Ovary (tissue), 7 donors: ENCODE measurements at regions not wholly inside any gene's neighbourhood (a gene's known extent, or its start where the extent isn't known, plus 50 kb on each side); places are given as distances from the start of the nearest gene placed in this dataset.

Experiments
- DNase-seq, 5 donors: peaks; one replicate each; pipeline ENCODE4 v3.0.0-alpha.2; 2019 to 2020
- H3K27ac ChIP-seq, 2 donors: fragments of 200-600 bp; one replicate each; pipeline versions ENCODE4 v1.5.1 to v1.8.0; 2019 to 2022
- H3K27me3 ChIP-seq: fragments of 200-600 bp; one replicate; pipeline ENCODE4 v1.8.0; 2022
- H3K36me3 ChIP-seq: fragments of 200-600 bp; sonication (generic); one replicate; pipeline ENCODE4 v1.5.1; 2019
- H3K4me1 ChIP-seq: one replicate; pipeline ENCODE4 v1.8.1; 2013; ENCODE audit warnings: mild to moderate bottlenecking, moderate library complexity; ENCODE audit not compliant: insufficient read depth
- H3K4me3 ChIP-seq: fragments of 200-600 bp; sonication (generic); one replicate; pipeline ENCODE4 v1.5.1; 2017
- H3K9me3 ChIP-seq, 2 donors: fragments of 200-600 bp in 1 of 2; sonication (generic) in 1 of 2; one replicate each; pipeline versions ENCODE4 v1.5.1 to v1.8.1; 2013 to 2019; ENCODE audit warnings: mild to moderate bottlenecking in 1 of 2, moderate library complexity in 1 of 2
- EP300 ChIP-seq: sonication (generic); formaldehyde crosslinking; IDR thresholded peaks from one replicate; pipeline ENCODE4 v1.6.1; 2017; ENCODE audit warnings: antibody characterized with exemption
- POLR2A ChIP-seq: fragments of 450-650 bp; IDR thresholded peaks from one replicate; pipeline ENCODE4 v1.6.1; 2017; ENCODE audit warnings: antibody characterized with exemption, mild to moderate bottlenecking, moderate library complexity
- WGBS, 3 donors: extraction: QIAGEN DNeasy Blood & Tissue Kit in 1 of 3; methylation state at CpG; one replicate each; pipeline versions ENCODE4 v1.1.5 to v1.1.7; 2013 to 2017; 5-methylcytosine and 5-hydroxymethylcytosine counted together
- intact Hi-C, 4 donors: fragments of 100-400 bp; cut with DNase I; formaldehyde crosslinking; loops; one replicate each; pipeline versions ENCODE4 v1.11.0 to v1.15.1; 2022 to 2023
- TF ChIP-seq, protein P1 (sequence below), 3 donors: fragments of 450-650 bp in 2 of 3; fragments of 200-600 bp in 1 of 3; IDR thresholded peaks; one replicate each; pipeline versions ENCODE4 v1.5.1 to v1.8.0; 2016 to 2022; ENCODE audit warnings: antibody characterized with exemption in 3 of 3, mild to moderate bottlenecking in 1 of 3
- donor health status: DM: no; HTN: no; CAD: no; lungs with moderate emphysema.
- donor health status: DM: no; HTN: no; CAD: no.
- donor health status: Bipolar disorder and iron deficiency.
- donor health status: DM: no; HTN: no; CAD: no.
- donor health status: DM: yes; HTN: yes; CAD: no.

GRCh38 chr5:110194191-110194590 is 504.5 kb downstream of the MAN2A1 start:
- no peak for DNase-seq
- Histone ChIP-seq H3K9me3 (no peaks in the 10 kb centered on the region), H3K36me3 (no peaks in the 10 kb centered on the region), H3K4me3 (no peak overlapping the region), H3K27ac (no peak overlapping the region), H3K27me3 (no peaks in the 10 kb centered on the region), H3K4me1 (no peaks in the 10 kb centered on the region)
- TF ChIP-seq, protein P1, sequence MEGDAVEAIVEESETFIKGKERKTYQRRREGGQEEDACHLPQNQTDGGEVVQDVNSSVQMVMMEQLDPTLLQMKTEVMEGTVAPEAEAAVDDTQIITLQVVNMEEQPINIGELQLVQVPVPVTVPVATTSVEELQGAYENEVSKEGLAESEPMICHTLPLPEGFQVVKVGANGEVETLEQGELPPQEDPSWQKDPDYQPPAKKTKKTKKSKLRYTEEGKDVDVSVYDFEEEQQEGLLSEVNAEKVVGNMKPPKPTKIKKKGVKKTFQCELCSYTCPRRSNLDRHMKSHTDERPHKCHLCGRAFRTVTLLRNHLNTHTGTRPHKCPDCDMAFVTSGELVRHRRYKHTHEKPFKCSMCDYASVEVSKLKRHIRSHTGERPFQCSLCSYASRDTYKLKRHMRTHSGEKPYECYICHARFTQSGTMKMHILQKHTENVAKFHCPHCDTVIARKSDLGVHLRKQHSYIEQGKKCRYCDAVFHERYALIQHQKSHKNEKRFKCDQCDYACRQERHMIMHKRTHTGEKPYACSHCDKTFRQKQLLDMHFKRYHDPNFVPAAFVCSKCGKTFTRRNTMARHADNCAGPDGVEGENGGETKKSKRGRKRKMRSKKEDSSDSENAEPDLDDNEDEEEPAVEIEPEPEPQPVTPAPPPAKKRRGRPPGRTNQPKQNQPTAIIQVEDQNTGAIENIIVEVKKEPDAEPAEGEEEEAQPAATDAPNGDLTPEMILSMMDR (IDR thresholded peaks at IDR 0.05), result no peak
- TF ChIP-seq EP300, result no peak
- TF ChIP-seq POLR2A, result no peak
- intact Hi-C loops, result no loop called here

DNA sequence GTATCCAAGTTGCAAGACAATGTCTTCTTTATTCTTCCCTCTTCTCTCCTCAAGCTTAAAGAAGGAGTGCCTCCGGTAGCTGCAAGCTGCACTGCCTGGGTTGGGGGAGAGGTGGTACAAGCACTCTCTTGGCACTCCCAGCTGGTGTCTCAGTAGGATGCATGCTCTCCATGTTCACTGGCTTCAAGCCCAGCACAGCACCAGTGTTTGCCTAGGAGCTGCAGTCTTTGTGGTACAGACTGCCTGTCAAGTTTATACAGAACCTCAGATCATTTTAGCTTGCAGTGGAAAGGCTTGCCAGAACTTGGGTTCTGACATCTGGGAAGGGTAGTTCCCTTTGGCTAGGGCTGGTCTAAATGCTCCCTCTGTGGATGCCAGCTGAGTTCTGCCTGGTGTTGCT is 505.6 kb downstream of the MAN2A1 start:
- 93 to 100% (median 100%) methylated on average over 1 of the region's 1 CpG for WGBS, 3 donors
- H3K27me3 ChIP-seq, result no peaks in the 10 kb centered on the region
- DNase-seq, result no peak
- H3K9me3 ChIP-seq, result no peaks in the 10 kb centered on the region
- H3K4me3 ChIP-seq, result no peak overlapping the region
- no peaks in the 10 kb centered on the region for H3K4me1 ChIP-seq
- TF ChIP-seq, protein P1 (IDR thresholded peaks at IDR 0.05), result no peak
- TF ChIP-seq POLR2A, result no peak
- TF ChIP-seq EP300, result no peak
- intact Hi-C loops, result no loop called here
- no peaks in the 10 kb centered on the region for H3K36me3 ChIP-seq
- H3K27ac ChIP-seq, result no peak overlapping the region

DNA sequence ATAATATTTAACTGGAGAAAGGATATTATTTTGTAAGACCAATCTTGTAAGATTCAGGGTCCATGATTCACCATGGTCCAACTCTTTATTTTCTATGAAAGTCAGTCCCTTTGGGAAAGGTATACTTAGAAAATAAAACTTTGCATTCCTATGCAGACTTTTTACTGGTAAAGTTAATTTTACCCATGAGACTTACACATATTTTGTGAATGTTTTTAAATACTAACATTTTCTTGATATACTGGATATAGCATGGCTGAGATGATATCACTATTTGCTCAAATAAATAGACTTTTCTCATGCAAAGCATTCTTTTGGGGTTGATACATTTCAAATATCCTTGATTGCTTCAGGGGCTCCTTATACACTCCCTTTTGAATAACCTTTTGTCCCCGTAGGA is 512.1 kb downstream of the MAN2A1 start:
- no peaks in the 10 kb centered on the region for H3K36me3 ChIP-seq
- H3K4me3 ChIP-seq, result no peak overlapping the region
- no peak for DNase-seq
- H3K9me3 ChIP-seq, result no peaks in the 10 kb centered on the region
- TF ChIP-seq EP300 (no peak), POLR2A (no peak)
- TF ChIP-seq, protein P1 (IDR thresholded peaks at IDR 0.05), result no peak
- WGBS, 3 donors, result 50 to 61% (median 57%) methylated on average over 1 of the region's 1 CpG
- no peaks in the 10 kb centered on the region for H3K27me3 ChIP-seq
- no peak overlapping the region for H3K27ac ChIP-seq
- intact Hi-C loops, result no loop called here
- H3K4me1 ChIP-seq, result no peaks in the 10 kb centered on the region

GRCh38 chr5:110203661-110204060 is 513.9 kb downstream of the MAN2A1 start:
- Histone ChIP-seq H3K27me3 (no peaks in the 10 kb centered on the region), H3K9me3 (no peaks in the 10 kb centered on the region), H3K36me3 (no peaks in the 10 kb centered on the region), H3K27ac (no peak overlapping the region), H3K4me3 (no peak overlapping the region), H3K4me1 (no peaks in the 10 kb centered on the region)
- DNase-seq, result no peak
- intact Hi-C loops, result no loop called here
- TF ChIP-seq POLR2A, result no peak
- no peak for TF ChIP-seq EP300

GRCh38 chr5:110209401-110209800 is 517.1 kb downstream of the TMEM232 start:
- DNase-seq, result no peak
- intact Hi-C loops, result no loop called here
- 74 to 81% (median 75%) methylated on average over 3 of the region's 3 CpGs for WGBS, 3 donors
- H3K9me3 ChIP-seq, result no peaks in the 10 kb centered on the region
- no peaks in the 10 kb centered on the region for H3K36me3 ChIP-seq
- H3K4me3 ChIP-seq, result no peak overlapping the region
- no peaks in the 10 kb centered on the region for H3K4me1 ChIP-seq
- H3K27me3 ChIP-seq, result no peaks in the 10 kb centered on the region
- TF ChIP-seq, protein P1 (IDR thresholded peaks at IDR 0.05), result no peak
- TF ChIP-seq EP300, result no peak
- H3K27ac ChIP-seq, result no peak overlapping the region
